ENCODE measurements at regions not wholly inside any gene's neighbourhood (a gene's known extent, or its start where the extent isn't known, plus 50 kb on each side); places are given as distances from the start of the nearest gene placed in this dataset.

- peaks cover 2% of the 10 kb centered on the region for H3K9me3 Mint-ChIP-seq (ENCODE audit: unreplicated experiment)
- H3K4me1 Mint-ChIP-seq (ENCODE audit: low read depth, unreplicated experiment), result peaks cover 5% of the 10 kb centered on the region
- H3K27me3 Mint-ChIP-seq (ENCODE audit: unreplicated experiment), result no peaks in the 10 kb centered on the region
- no peak overlapping the region for H3K27ac Mint-ChIP-seq (ENCODE audit: unreplicated experiment)
- H3K36me3 Mint-ChIP-seq (ENCODE audit: unreplicated experiment), result no peaks in the 10 kb centered on the region
- no peak overlapping the region for H3K4me3 Mint-ChIP-seq (ENCODE audit: unreplicated experiment)
- TF ChIP-seq CTCF (IDR thresholded peaks at IDR 0.05; ENCODE audit: partially characterized antibody, unreplicated experiment), result no peak
- no peak for DNase-seq
Observed at GRCh38 chr4:53906606-53907190, 157.7 kb downstream of the CHIC2 start.

- peaks cover 3% of the 10 kb centered on the region for H3K9me3 Mint-ChIP-seq (ENCODE audit: unreplicated experiment)
- TF ChIP-seq CTCF (IDR thresholded peaks at IDR 0.05; ENCODE audit: partially characterized antibody, unreplicated experiment), result no peak
- H3K4me3 Mint-ChIP-seq (ENCODE audit: unreplicated experiment), result no peak overlapping the region
- H3K4me1 Mint-ChIP-seq (ENCODE audit: low read depth, unreplicated experiment), result peaks cover 5% of the 10 kb centered on the region
- H3K36me3 Mint-ChIP-seq (ENCODE audit: unreplicated experiment), result no peaks in the 10 kb centered on the region
- no peaks in the 10 kb centered on the region for H3K27me3 Mint-ChIP-seq (ENCODE audit: unreplicated experiment)
- no peak overlapping the region for H3K27ac Mint-ChIP-seq (ENCODE audit: unreplicated experiment)
- no peak for DNase-seq
Observed at GRCh38 chr4:53905941-53906377, 158.4 kb downstream of the CHIC2 start.

GRCh38 chr4:53905276-53905940 is 159.0 kb downstream of the CHIC2 start:
- TF ChIP-seq CTCF (IDR thresholded peaks at IDR 0.05; ENCODE audit: partially characterized antibody, unreplicated experiment), result no peak
- Mint-ChIP-seq H3K4me3 (ENCODE audit: unreplicated experiment) (no peak overlapping the region), H3K27me3 (ENCODE audit: unreplicated experiment) (no peaks in the 10 kb centered on the region), H3K9me3 (ENCODE audit: unreplicated experiment) (peaks cover 3% of the 10 kb centered on the region), H3K4me1 (ENCODE audit: low read depth, unreplicated experiment) (peaks cover 5% of the 10 kb centered on the region), H3K27ac (ENCODE audit: unreplicated experiment) (no peak overlapping the region), H3K36me3 (ENCODE audit: unreplicated experiment) (no peaks in the 10 kb centered on the region)
- no peak for DNase-seq

GRCh38 chr4:53902786-53903185 is 161.6 kb downstream of the CHIC2 start:
- H3K27me3 Mint-ChIP-seq (ENCODE audit: unreplicated experiment), result no peaks in the 10 kb centered on the region
- no peak for TF ChIP-seq CTCF (IDR thresholded peaks at IDR 0.05; ENCODE audit: partially characterized antibody, unreplicated experiment)
- DNase-seq, result no peak
- no peak overlapping the region for H3K27ac Mint-ChIP-seq (ENCODE audit: unreplicated experiment)
- H3K36me3 Mint-ChIP-seq (ENCODE audit: unreplicated experiment), result no peaks in the 10 kb centered on the region
- H3K4me3 Mint-ChIP-seq (ENCODE audit: unreplicated experiment), result no peak overlapping the region
- H3K4me1 Mint-ChIP-seq (ENCODE audit: low read depth, unreplicated experiment), result peaks cover 5% of the 10 kb centered on the region
- H3K9me3 Mint-ChIP-seq (ENCODE audit: unreplicated experiment), result peaks cover 1% of the 10 kb centered on the region

- no peak for TF ChIP-seq CTCF (IDR thresholded peaks at IDR 0.05; ENCODE audit: partially characterized antibody, unreplicated experiment)
- Mint-ChIP-seq H3K27ac (ENCODE audit: unreplicated experiment) (no peak overlapping the region), H3K27me3 (ENCODE audit: unreplicated experiment) (no peaks in the 10 kb centered on the region), H3K4me1 (ENCODE audit: low read depth, unreplicated experiment) (no peaks in the 10 kb centered on the region), H3K36me3 (ENCODE audit: unreplicated experiment) (no peaks in the 10 kb centered on the region), H3K9me3 (ENCODE audit: unreplicated experiment) (peaks cover 1% of the 10 kb centered on the region), H3K4me3 (ENCODE audit: unreplicated experiment) (no peak overlapping the region)
- DNase-seq, result no peak
Observed at GRCh38 chr4:53900271-53900649, 164.1 kb downstream of the CHIC2 start.
